GM23248 (cell line): ENCODE measurements at regions not wholly inside any gene's neighbourhood (a gene's known extent, or its start where the extent isn't known, plus 50 kb on each side); places are given as distances from the start of the nearest gene placed in this dataset.

Source experiments
- EZH2 ChIP-seq: fragments of 200-600 bp; sonication (generic); IDR thresholded peaks from 2 replicates; pipeline ENCODE4 v1.6.1; 2018; ENCODE audit warnings: antibody characterized with exemption, mild to moderate bottlenecking; ENCODE audit not compliant: insufficient read depth, poor library complexity, severe bottlenecking
- EZH2phosphoT487 ChIP-seq: fragments of 200-600 bp; sonication (generic); IDR thresholded peaks from 2 replicates; pipeline ENCODE4 v1.6.1; 2018; ENCODE audit warnings: antibody characterized with exemption, moderate library complexity, mild to moderate bottlenecking, low read depth; ENCODE audit not compliant: insufficient read depth

DNA sequence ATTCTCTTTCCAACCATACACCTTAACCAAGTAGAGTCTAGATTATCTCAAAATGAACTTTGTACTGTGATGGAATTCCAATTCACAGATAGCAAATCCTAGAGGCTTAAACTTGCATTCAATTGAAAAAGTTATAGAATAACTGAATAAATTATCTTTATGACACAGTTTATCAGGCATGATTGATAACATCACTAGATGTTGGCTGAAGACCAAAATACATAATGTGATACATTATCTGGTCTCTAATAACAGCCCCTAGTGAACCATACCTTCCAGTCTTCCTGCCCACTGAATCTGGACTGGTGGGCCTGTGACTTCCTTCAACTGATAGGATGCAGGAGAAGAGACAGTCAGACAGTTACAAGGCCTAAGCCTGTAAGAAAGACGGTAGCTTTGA, 165.2 kb upstream of the CMC1 start:
- TF ChIP-seq EZH2 (no peak), EZH2phosphoT487 (no peak)
